HG02610 (cell line): ENCODE measurements at regions not wholly inside any gene's neighbourhood (a gene's known extent, or its start where the extent isn't known, plus 50 kb on each side); places are given as distances from the start of the nearest gene placed in this dataset.

Experiments
- ATAC-seq: cut with Tn5 transposase; IDR thresholded peaks from one replicate; pipeline ENCODE4 v1.9.1; 2021; ENCODE audit warnings: mild to moderate bottlenecking, moderate library complexity; ENCODE audit not compliant: unreplicated experiment

DNA sequence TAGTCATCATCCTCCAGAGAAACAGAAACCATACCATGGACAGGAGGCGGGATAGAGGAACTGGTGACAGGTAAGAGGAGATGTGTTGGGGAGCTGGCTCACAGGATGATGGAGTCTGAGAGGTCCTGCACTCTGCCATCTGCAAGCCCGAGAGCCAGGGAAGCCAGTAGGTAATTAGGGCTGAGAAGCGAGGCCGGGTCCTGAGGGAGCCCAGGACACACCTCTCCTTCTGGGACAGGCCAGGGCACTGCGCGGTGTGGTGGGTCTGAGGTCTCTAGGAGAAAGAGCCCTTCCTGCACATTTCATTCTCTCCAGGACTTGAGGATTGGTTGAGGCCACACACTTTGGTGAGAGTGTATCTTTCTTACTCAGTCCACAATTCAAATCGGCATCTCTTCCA, 415.5 kb downstream of the GLRX3 start:
- ATAC-seq: no peak

DNA sequence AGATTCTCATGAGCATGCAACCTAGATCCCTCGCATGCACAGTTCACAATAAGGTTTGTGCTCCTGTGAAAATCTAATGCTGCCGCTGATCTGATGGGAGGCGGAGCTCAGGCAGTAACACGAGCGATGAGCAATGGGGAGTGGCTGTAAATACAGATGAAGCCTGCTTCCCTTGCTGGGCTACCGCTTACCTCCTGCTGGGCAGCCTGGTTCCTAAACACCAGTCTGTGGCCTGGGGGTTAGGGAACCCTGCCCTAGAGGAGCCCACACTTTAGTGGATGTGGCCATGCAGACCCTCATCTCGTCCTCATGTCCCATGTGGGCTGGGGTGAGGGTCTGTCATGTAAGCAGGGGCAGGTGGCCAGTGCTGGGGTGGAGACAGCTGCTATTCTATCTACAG, 417.6 kb downstream of the GLRX3 start:
- no peak for ATAC-seq

DNA sequence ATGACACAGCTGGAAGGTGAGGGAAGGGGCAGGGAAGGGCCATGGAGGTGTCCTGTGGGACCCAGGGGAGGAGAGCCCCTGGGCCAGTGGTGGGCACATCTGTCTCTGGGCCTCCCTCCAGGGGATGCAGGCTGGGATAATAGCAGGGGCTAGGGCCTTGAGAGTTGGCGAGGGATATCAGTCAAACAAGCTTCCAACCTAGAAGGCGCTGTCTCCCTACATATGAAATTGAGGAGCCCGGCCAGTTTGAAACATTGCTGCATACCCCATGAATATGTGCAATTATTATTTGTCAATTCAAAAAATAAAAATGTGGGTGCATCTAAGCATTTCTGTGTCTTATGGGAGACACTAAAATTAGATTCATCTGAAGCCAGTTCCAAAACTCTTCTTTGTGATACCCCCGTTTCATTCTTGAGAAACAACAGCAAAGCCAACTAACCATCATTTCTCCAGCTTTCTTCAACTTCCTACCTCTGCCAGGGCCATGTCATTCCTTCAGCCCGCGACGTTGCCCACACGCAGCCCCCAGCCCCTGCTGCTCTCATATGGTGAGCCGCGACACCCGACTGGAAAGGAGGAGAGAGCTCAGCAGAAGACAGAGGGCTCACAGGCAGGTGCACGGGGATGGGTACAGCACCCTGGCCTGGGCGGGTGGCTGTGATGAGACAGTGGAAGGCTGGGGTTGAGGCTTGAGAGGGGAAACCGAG, 418.7 kb downstream of the GLRX3 start:
- ATAC-seq: no peak

DNA sequence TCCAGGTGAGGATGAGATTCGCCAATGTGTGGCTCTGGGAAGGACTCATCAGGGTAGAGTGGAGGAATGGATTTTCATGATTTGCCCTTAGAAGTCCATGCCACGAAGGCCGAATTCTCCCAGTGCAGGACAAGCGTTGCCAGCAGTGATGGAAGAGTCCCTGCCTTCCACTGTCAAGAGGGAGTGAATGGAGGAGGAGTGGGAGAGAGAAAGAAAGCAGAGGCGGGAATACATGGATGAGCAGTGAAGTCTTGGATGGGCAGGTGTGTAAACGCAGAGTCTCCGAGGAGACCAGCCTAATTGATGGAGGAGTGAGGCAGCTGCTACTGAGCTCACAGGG, 419.2 kb downstream of the GLRX3 start:
- no peak for ATAC-seq

DNA sequence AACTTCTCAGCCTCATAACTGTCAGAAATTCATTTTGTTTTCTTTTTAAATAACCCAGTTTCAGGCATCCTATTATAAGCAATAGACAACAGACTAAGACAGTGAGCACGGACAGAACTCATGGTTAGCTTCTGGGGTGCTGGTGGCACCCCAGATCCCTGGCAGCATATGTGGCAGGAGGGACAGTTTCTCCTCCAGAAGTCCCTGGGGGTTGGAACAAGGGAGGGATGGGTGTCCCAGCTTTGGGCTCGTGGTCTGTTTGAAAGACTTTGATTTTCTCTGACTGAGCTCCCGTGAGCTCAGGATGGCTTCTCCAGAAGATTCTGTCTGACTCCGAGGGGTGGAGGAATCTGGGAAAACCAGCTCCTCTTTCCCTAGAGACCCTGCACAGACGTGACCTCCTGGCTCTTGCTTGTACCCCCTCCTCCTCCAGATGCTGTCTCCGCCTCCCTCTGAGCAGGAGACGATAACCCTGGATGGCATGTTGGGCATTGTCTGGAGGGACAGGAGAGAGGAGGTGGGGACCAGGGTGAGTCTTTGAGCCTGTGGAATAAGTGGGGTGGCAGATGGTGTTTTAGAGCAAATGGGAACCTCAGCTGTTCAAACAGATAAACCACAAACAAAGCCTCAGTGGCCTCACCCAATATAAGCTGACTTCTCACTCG, 421.1 kb downstream of the GLRX3 start:
- ATAC-seq: no peak

DNA sequence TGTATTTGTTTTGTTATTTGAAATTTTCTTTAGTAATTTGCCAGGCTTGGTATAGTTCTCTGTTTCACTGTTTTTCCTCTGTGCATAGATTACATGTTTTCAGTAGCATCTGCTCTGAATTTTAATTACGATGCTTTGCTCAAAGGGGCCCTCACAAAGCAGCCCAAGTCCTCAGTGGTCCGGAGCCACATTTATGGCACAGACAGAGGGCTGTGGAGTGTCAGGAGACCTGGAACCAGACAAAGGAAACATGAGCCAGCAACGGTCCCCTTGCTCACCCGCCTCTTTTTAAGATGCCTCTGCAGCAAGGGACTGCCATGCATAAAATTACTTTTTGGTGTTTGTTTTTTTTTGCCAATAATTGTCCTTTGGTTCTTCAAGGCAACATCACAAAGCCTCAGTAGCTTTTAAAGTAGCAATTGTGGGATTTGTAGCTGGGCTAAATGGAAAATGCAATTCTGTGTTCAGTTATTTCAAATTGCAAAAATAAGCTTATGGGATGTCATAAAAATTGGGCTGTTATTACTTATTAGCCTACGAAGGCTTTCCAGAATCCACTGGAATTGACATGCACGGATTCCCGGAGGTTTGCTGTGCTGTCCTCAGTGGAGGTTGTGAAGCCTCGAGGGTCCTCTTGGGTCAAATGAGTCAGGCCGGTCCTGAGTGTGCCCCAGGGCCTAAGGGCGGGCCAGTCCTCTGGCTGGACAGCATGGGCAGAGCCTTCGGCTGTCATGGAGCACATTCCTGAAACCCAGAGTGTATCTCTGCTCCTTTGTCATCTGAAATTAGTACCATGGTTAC, 422.8 kb downstream of the GLRX3 start:
- no peak for ATAC-seq

DNA sequence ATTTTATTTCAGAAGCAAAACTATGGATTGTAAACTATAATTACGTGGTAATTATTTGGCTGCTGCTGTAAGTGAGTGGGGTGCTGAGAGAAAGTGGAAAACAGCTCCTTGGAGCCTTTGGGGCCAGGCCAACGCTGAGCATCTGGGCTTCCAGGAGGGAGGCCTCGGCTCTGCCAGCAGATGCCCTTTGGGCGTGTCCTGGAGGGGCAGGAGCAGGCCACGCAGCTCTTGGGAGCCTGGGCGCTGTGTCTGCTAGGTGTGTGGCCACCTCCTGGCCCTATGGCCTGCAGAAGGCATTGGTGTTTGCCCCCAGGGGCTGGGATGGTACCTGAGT, 423.3 kb downstream of the GLRX3 start:
- ATAC-seq: no peak

DNA sequence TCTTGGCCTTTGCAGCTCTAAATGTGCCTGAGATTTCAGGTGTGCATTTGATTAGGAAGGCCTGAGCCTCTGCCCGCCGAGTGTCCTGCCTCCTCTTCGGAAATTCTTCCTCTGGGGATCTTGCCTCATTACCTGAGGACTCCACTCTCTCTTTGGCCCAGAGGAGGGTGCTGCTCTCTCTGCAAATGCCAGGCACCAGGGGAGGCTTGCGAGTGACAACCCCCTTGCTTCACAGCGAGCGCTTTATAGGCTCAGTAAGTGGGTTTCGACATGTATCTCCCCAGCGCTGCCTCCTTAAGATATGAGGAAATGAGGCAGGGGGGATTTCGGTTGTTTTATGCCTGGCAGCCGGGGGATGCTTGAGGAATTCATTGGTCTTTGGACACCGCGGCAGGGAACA, 423.9 kb downstream of the GLRX3 start:
- ATAC-seq: no peak

DNA sequence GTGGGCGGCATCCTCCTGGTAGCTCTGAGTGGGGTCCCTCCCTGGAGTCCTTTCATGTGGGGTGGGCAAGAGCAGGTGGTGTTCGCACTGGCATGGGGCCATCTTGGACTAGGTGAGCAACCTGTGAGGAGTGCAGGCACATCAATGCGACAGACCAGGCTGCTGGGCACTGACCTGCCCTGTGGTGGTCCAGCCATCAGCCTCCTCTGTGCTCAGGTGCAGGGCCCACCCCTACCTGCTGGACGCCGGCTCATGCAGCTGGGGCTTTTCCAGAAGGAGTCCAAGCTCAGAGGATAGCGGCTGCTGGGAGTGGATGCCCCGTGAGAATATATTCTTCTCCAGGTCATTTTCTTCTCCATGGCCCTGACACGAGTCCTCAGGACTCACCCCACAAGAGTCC, 424.4 kb downstream of the GLRX3 start:
- no peak for ATAC-seq

GRCh38 chr10:130561681-130562080, 425.5 kb downstream of the GLRX3 start:
- ATAC-seq: no peak

DNA sequence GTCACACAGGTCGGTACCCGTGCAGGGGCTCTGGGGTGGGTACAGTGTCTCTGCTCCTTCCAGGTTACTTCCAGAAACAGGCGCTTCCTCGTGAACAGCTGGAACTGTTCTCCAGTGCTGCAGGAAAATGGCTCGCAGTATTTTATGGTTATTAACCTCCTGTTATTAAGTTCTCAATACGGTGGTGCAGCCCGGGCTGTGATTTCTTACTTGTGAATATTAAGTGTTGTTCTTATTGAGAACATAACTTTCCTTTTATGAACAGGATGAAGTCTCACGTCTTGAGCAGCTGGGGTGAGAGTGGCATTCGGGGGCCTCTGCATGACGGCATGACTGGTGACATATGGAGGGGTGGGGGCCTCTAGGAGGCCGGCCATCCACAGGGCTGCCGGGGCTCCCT, 430.8 kb downstream of the GLRX3 start:
- no peak for ATAC-seq

- no peak for ATAC-seq
Observed at GRCh38 chr10:130567436-130567835, 431.2 kb downstream of the GLRX3 start.

DNA sequence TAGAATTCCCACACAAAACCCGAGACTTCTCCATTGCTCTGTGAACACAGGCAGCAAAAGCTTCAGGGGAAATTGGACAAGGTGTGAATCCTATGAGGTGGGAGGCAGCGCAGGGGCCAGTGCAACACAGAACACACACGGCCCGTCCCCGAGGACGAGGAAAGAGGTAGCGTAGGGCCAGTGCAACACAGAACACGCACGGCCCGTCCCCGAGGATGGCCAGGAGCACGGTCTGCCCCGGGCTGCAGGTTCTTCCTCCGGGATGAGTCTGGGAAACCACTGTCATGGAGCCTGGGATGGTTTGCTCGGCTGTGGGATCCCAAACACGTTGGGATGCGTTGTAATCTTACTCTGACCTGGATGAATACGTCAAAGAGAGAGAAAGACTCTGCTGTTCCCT, 432.1 kb downstream of the GLRX3 start:
- ATAC-seq: no peak

DNA sequence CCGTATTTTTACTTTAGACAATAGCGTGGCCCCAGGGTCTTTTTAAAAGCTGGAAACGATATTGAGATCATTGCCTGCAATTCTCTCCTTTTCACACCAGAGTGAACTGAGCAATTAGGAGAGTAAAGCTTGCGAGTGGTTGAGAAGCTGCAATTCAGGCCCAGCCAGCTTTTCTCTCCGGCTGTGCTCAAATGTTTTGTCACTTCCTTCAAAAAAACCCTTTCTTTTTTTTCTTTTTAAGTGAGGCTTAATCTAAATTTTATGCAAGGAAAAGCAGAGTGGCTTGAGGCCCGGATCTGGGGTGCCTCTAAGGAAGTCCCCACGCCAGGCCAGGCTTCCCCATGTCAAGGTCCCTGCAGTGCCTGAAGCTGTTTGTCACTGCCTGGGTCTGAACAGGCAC, 433.9 kb downstream of the GLRX3 start:
- no peak for ATAC-seq

- ATAC-seq: no peak
Observed at GRCh38 chr10:130571674-130572073, 435.5 kb downstream of the GLRX3 start.

GRCh38 chr10:130573446-130573845, 437.3 kb downstream of the GLRX3 start:
- ATAC-seq: no peak

- ATAC-seq: no peak
Observed at GRCh38 chr10:130575756-130576285, 439.6 kb downstream of the GLRX3 start.

GRCh38 chr10:130576427-130576826, 440.2 kb downstream of the GLRX3 start:
- ATAC-seq: no peak

- no peak for ATAC-seq
Observed at GRCh38 chr10:130577039-130577438, 440.8 kb downstream of the GLRX3 start.

- ATAC-seq: no peak
Observed at GRCh38 chr10:130578532-130579289, 442.5 kb downstream of the GLRX3 start.

DNA sequence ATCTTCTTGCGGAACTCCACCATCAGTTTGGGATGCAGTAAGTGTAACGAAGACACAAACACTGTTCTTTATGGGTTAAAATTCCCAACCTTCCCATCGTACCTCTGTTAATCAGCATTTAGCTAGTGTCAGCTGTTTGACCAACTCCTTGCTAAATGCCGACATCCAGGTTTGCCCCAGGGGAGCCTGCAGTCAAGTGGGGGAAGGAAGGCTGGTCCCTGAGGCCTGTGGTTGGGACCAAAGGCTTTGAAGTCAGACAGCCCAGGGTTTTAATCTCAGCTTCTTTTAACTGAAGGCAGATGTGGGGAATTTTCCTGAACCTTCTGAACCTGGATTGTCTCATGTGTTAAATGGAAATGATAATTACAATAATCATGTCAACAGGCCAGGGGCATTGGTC, 443.7 kb downstream of the GLRX3 start:
- ATAC-seq: no peak
